Stimulated activated CD4-positive, alpha-beta T cell treated with anti-CD3 and anti-CD28 coated beads, Interleukin-1b, Interleukin-23, amount 100 ng/mL, for 48 hours (primary cell): ENCODE measurements at regions not wholly inside any gene's neighbourhood (a gene's known extent, or its start where the extent isn't known, plus 50 kb on each side); places are given as distances from the start of the nearest gene placed in this dataset.
A peak's percentile ranks its signal among the peaks of the same experiment; 100 is the strongest.

Experiments used
- DNase-seq: peaks from one replicate; pipeline ENCODE4 v3.0.0-alpha.2; 2020

DNA sequence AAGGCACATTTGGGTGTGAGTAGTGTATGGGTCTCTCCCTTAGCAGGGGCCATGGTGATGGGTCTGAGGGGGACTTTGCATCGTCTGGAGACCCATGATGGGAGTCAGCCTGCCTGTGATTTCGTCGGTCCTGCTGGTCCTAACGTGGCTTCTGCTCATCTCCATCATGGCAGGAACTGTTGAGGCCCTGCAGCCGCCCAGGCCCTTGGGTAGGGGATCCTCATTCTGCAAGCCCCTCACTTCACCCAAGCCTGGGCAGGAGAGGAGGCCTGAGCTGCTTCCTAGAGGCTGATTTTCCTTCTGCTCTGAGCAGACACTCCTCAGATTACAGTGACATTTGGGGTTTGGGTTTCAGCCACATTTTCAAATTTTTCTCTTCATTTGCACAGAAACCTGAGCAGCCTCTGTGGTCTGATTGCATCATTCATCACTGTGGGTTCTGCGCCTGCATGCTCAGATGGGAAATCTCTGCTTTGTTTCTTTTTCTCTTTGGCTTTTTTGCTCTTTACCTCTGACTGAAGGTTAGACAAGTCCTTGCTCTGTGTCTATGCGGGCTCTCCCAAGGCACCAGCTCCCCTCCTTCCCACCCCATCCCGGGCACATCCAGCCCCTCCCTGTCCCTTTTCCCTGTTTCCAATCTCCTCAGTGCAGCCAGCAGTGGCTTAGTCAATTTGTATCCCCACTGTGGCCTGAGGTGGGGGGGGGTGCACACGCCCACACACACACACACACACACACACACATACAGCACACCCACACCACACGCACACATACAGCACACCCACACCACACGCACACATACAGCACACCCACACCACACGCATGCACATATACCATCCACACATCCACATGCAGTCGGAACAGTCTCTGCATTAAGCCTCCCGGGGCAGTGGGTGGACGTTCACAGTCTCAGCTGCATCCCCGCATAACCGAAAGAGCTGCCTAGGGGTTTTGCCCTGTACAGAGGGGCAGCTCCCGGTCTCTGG lies 305.4 kb upstream of the HS6ST1 start:
- peak; percentile 22 for DNase-seq

GRCh38 chr2:128624956-128625355 lies 306.3 kb upstream of the HS6ST1 start:
- DNase-seq: no peak

DNA sequence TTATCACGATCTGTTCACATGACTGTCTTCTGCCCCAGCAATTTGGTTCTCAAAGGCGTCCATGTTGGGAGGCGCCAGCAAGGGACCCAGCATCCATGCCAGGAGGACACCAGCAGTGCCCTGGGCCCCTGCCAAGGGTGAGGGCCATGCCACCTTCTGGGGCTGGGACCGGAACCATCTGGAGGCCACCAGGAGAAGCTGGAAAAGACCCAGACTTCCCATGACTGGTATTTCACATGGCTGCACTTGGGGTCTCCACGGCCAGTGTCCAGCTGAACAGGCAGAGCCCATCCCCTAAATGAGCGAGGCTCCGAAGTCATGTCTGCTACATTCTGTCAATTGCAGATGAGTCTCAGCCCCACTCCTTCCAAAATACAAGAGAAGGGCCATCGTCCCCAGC lies 306.8 kb upstream of the HS6ST1 start:
- DNase-seq: no peak

DNA sequence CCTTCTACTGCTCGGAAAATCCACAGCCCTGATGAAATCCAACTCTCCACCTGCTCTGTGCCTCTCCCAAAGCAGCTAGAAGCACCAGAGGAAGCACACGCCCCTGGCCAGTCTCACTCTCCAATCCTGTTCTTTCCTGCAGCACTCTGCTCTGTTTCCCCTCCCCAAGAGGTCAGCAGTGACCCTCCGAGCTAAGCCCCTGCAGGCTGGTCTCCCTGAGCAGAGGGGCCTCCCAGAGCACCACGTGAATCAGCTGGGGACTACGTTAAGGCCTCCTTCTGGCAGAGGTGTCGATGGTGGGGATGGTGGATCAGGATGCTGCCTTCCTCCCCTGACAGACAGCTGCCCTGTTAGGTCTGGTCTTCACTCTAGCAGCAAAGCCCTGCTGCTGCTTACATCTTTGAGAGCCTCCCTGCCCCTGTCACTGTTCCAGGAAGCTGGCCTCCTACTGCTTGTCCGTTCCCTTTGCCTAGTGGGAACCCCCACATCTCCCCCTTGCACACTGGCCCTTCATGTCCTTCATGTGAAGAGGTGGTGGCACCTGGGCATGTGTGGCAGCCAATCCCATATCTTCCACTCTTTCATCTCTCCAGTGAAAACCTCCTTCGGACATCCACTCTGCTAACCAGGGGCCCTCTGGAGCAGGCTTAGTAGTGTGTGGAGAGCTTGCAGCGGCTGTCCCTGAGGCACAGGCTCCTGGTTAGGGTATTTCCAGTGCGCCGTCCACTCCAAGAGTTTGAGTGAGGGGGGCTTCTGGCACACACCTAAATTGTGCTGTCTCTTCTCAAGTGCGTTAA lies 307.5 kb upstream of the HS6ST1 start:
- no peak for DNase-seq

- DNase-seq: no peak
Observed at GRCh38 chr2:128626760-128627511, 308.3 kb upstream of the HS6ST1 start.

GRCh38 chr2:128628206-128628605 lies 309.5 kb upstream of the HS6ST1 start:
- DNase-seq: no peak

GRCh38 chr2:128628996-128629395 lies 310.3 kb upstream of the HS6ST1 start:
- no peak for DNase-seq

DNA sequence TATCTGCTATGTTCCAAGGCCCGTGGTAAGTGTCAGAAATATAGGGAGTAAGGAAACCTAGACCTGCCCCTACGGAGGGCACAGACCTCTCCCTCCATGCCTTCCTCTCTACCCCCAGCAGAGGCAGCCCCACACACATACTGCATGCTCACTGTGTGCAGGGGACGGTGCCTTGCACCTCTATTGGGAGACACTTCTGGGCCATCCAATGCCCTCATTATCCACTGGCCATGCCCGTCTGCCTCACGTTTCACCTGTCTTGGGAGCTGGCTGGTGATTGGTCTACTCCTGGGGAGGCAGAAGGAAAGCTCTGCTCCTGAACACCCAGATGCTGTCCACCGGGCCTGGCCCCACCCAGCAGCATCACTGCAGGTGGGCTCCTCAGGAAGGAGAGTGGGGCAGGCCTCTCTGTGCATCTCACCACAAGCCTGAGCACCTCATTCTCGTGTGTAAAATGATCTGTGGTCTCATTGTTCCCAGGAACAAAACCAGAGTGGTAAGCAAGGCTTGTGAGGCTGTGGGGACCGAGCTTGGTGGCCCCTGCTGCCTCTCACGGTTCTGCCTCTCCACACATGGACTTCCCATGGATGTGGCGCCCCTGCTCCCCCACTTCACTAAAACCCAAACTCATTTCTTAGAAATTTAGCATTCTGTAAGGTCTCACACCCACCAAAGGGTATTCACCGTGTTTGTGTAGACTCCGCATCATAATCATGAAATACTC lies 312.5 kb upstream of the HS6ST1 start:
- no peak for DNase-seq

DNA sequence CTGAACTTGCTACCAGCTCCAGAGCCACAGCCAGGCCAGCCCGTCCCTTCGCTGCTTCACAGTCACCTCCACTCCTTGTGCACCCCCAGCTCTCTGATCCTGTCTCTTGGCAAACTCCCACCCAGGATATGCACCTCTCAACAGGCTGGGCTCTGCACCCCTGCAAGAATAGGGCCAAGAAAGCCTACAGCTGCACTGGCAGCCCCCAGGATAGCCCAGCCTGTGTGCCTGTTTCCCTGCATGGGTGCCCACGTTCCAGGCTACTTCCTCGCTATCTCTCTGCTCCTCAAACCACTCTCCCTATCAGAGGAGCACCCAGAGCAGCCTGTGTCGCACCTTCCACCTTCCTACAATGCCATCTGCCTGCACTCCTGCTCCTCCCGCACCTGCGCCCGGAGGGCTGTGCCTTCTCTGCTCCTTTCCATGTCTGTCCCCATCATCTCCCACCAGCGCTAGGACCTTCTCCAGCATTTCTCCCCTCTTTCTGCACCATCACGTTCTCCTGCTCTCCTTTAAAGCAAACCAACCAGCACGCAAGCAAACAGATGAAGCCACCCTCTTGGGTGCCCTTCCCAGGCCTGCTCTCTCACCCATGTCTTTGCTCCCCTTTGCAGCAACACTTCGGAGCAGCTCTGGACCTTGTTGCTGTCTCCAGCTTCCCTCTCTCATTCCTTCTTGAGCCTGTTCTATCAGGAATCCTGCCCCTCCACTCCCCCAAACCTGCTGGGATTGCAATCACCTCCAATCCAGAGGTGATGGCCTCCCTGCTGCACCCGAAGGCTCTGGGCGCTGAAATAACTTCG lies 313.2 kb upstream of the HS6ST1 start:
- no peak for DNase-seq

- no peak for DNase-seq
Observed at GRCh38 chr2:128632501-128632800, 313.8 kb upstream of the HS6ST1 start.

DNA sequence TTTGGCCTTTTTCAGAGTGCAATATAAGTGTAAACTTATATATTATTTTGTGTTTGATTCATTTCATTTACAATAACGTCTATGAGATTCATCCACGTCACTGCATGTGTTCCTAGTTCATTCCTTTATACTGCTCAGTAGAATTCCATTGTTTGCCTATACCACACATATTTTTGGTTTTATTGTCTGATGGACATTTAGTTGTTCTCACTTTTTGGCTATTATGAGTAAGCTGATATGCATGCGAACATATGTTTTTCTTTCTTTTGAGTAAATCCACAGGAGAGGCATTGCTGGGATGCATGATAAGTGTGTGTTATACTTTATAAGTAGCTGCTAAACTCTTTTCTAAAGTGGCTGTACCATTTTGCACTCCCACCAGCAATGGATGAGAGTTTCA lies 314.8 kb upstream of the HS6ST1 start:
- no peak for DNase-seq

DNA sequence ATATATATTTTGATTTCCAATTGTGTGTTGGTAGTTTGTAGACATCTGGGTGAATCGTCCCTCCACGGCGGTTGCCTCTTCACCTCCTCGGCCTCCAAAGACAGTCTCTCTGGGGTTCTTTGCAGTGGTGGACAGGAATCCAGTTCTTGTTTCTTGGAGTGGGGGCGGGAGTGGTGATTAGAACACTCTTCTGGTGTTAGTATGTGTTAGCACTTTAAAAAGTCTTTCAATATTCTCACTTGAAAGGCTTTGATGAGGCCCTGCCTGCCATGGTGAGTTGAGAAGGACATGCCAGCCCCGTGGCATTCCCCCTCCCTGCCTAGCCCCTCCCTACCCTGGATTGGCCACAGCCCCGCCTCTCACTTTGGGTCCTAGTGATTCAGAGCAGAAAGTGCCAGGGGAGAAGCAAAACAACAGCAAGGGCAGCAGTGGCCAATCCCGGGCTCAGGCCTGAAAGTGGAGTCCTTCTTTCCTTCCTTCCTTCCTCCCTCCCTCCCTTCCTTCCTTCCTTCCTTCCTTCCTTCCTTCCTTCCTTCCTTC lies 316.8 kb upstream of the HS6ST1 start:
- DNase-seq: no peak

- DNase-seq: no peak
Observed at GRCh38 chr2:128636802-128637147, 318.1 kb upstream of the HS6ST1 start.

GRCh38 chr2:128637481-128638155 lies 318.9 kb upstream of the HS6ST1 start:
- no peak for DNase-seq

- no peak for DNase-seq
Observed at GRCh38 chr2:128638341-128639119, 319.9 kb upstream of the HS6ST1 start.

- DNase-seq: no peak
Observed at GRCh38 chr2:128639120-128639477, 320.4 kb upstream of the HS6ST1 start.

DNA sequence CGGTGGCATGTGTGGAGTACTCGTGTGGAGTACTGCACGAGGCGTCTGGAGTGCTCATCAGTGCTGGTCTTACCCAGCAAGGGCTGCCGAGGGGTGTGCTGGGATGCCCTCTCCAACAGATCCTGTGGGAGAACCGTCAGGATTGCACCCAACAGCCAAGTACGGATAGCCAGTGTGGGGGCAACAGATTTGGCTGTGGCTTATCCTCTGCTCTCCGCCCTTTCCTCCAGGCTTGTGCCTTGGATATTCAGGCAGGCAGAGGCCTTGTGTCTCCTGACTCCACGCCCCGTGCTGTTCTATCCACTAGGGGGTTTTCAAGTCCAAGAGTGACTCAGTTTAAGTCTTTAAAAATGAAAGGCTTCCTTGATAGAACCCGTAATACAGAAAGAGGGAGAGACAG lies 321.0 kb upstream of the HS6ST1 start:
- no peak for DNase-seq

DNA sequence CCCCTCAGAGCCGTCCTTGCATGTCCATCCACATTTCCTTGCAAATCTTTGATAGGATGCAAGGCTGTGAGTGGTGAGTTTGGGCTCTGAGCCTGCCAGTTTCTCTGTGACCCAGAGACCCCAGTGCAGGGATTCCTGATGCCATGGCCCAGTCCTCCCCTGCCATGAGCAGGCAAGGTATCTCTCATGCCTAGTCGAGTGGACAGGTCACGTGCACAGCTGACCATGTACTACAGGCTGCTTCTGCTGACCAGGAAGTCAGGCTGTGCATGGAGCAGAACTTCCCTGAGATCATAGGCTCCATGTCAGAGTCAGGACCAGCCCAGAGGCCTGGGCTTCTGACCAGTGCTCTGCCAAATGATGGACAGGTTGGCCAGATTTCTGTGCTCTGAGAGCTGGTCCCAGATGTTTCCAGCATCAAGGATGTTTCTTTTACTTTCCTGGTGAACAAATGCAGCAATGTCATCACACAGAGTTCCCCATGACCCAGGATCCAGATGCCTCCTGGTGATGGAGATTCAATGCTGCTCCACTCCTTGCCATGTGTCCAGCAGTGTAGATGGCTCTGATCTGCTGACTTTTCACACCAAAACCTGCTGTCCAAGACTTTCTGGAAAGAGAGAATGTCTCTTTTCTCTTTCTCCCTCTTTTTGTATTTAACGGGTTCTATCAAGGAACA lies 321.6 kb upstream of the HS6ST1 start:
- no peak for DNase-seq

DNA sequence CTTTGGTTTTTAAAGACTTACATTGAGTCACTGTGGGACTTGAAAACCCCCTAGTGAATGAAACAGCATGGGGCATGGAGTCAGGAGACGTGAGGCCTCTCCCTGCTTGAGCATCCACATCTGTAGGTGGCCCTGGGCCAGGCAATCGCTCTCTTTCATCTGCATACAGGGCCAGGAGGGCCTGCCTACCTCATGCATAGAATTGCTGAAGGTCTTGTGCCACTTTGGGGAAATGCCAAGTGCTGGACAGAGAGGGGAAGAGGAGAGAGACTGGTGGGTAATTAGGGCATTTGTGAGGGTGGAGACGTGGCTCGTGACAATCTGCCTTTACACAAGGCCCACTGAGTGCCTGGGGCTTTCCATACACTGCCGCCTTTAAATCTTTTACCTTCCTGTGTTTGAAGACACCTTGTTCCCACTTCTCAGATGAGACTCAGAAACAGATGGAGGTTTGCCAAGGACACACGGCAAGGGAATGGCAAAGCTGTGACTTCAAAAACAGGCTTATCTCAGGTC lies 322.2 kb upstream of the HS6ST1 start:
- no peak for DNase-seq
